Thyroid gland (tissue), 4 donors: ENCODE measurements at regions not wholly inside any gene's neighbourhood (a gene's known extent, or its start where the extent isn't known, plus 50 kb on each side); places are given as distances from the start of the nearest gene placed in this dataset.

Source experiments
- CTCF ChIP-seq, 6 experiments: fragments of 200-600 bp in 3 of 6; fragments of 450-650 bp in 3 of 6; sonication (generic) in 3 of 6; IDR thresholded peaks; one replicate each; pipeline ENCODE4 v1.5.1; 2016 to 2019; ENCODE audit warnings: antibody characterized with exemption in 6 of 6, mild to moderate bottlenecking in 2 of 6, inconsistent platforms in 1 of 6, moderate library complexity in 1 of 6
- POLR2A ChIP-seq, 2 donors: fragments of 450-650 bp; IDR thresholded peaks; one replicate each; pipeline ENCODE4 v1.6.1; 2017; ENCODE audit warnings: antibody characterized with exemption in 2 of 2, mild to moderate bottlenecking in 2 of 2, moderate library complexity in 1 of 2

DNA sequence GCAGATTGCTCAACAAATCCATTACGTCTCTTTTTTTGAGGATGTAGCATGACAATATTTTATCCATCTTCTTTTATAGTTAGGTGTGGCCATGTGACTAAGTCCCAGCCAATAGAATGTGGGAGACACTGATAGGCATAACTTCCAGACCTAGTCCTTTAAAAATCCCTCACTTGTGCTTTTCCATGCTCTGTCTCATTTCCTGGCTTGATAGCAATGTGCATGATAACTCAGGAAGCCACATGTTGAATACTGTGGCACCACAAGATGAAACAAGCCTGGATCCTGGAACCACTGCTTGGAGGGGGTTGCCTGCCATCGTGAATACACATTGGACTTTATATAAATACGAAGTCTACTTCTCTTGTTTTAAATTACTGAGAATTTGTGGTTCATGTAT is 184.0 kb upstream of the NEIL3 start:
- TF ChIP-seq CTCF (IDR thresholded peaks at IDR 0.05) (no peak), POLR2A (IDR thresholded peaks at IDR 0.05) (no peak)
